ENCODE measurements at regions not wholly inside any gene's neighbourhood (a gene's known extent, or its start where the extent isn't known, plus 50 kb on each side); places are given as distances from the start of the nearest gene placed in this dataset.

DNA sequence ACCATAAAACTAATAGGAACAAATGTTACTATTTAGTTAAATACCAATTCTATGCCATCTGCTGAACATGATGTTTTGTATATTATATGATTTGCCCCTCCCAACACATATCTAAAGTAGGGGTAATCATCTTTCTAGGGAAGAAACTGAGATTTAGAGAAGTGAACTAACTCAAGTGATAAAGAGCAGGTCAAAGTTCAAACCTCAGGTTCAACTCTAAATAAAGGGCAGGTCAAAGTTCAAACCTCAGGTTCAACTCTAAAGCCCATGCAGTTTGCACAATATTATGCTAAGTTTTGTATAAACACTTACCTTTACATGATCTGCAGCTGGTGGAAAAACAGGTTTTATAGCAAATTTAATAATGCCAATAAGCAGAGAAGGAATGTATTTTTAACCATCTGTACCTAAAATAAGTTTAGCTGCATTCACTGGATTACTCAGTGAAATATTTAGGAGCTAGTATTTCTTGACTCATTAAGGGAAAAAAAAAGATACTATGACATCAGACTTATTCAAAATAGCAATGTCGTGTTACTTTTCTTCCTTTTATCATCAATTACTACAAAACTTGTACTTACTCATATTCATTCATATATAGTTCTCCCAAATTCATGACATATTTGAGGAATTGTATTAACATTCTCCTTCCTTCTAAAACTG is 1194.3 kb upstream of the CELF2 start:
- TF ChIP-seq, protein P1, sequence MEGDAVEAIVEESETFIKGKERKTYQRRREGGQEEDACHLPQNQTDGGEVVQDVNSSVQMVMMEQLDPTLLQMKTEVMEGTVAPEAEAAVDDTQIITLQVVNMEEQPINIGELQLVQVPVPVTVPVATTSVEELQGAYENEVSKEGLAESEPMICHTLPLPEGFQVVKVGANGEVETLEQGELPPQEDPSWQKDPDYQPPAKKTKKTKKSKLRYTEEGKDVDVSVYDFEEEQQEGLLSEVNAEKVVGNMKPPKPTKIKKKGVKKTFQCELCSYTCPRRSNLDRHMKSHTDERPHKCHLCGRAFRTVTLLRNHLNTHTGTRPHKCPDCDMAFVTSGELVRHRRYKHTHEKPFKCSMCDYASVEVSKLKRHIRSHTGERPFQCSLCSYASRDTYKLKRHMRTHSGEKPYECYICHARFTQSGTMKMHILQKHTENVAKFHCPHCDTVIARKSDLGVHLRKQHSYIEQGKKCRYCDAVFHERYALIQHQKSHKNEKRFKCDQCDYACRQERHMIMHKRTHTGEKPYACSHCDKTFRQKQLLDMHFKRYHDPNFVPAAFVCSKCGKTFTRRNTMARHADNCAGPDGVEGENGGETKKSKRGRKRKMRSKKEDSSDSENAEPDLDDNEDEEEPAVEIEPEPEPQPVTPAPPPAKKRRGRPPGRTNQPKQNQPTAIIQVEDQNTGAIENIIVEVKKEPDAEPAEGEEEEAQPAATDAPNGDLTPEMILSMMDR (IDR thresholded peaks at IDR 0.05) = no peak
- no peak for TF ChIP-seq POLR2A (IDR thresholded peaks at IDR 0.05)

All from thyroid gland (tissue), 4 donors.